GM12878 (cell line): ENCODE measurements at regions not wholly inside any gene's neighbourhood (a gene's known extent, or its start where the extent isn't known, plus 50 kb on each side); places are given as distances from the start of the nearest gene placed in this dataset.
"Not testable (repeated sequence)": the region's sequence is repeated elsewhere in the genome, so short reads cannot be mapped to it uniquely, and the experiment has no call there.

ENCODE experiments used
- ATAC-seq: fragments of 200-7000 bp; cut with Tn5 transposase; 3 replicates; pipeline ENCODE4 v1.9.1; 2020; ENCODE audit warnings: mild to moderate bottlenecking, moderate library complexity
- BruUV-seq: library from RNA; stranded (reverse); fragments of 400-500 nt; replicated peaks from 2 replicates; lab custom pipeline; 2021; lab: Mats Ljungman, UMichigan
- CTCF ChIA-PET: fragments of 300-600 bp; sonication (Branson Sonifier 250); formaldehyde crosslinking; extraction: SDS; loops from one replicate; lab custom pipeline; 2021; ENCODE audit warnings: inconsistent platforms; lab: Yijun Ruan, JAX
- POLR2A ChIA-PET: fragments of 350-600 bp; formaldehyde crosslinking; extraction: SDS; loops from one replicate; lab custom pipeline; 2021; ENCODE audit warnings: inconsistent platforms; lab: Charles Lee
- RAD21 ChIA-PET: fragments of 300-600 bp; sonication (Branson Sonifier 250); formaldehyde crosslinking; loops from one replicate; lab custom pipeline; 2023; ENCODE audit warnings: antibody characterized with exemption; ENCODE audit not compliant: unreplicated experiment; lab: Charles Lee
- SMC1A ChIA-PET: fragments of 300-600 bp; sonication (Branson Sonifier 250); formaldehyde crosslinking; loops from one replicate; lab custom pipeline; 2023; ENCODE audit not compliant: unreplicated experiment, uncharacterized antibody; lab: Charles Lee
- DNase-seq: peaks from one replicate; pipeline ENCODE4 v3.0.0-alpha.2; 2011; ENCODE audit warnings: low read depth, low spot score
- FAIRE-seq: peaks from 3 replicates; lab custom pipeline; 2011; peaks lifted over from hg19 to GRCh38; lab: Jason Lieb, UNC
- H2AFZ ChIP-seq: 2 replicates; pipeline ENCODE4 v1.6.0; 2011; ENCODE audit warnings: low read depth, low read length, control low read depth; ENCODE audit not compliant: control insufficient read depth
- H3K27ac ChIP-seq: 2 replicates; pipeline ENCODE4 v1.5.1; 2011; ENCODE audit warnings: control low read depth; ENCODE audit not compliant: control insufficient read depth, insufficient read depth
- H3K27me3 ChIP-seq, 2 experiments: replicated peaks in 1 of 2; 2 replicates each; pipeline versions ENCODE4 v1.6.0 to v1.6.1; 2011; ENCODE audit warnings: low read length in 1 of 2; ENCODE audit not compliant: control insufficient read depth in 2 of 2, insufficient read depth in 2 of 2
- H3K36me3 ChIP-seq, 2 experiments: 2 replicates each; pipeline ENCODE4 v1.5.1; 2011; ENCODE audit warnings: low read length in 1 of 2; ENCODE audit not compliant: control insufficient read depth in 2 of 2, insufficient read depth in 2 of 2
- H3K4me1 ChIP-seq: 2 replicates; pipeline ENCODE4 v1.6.1; 2011; ENCODE audit warnings: mild to moderate bottlenecking, low read length, moderate library complexity, mixed read lengths; ENCODE audit not compliant: control insufficient read depth, insufficient read depth
- H3K4me2 ChIP-seq: 2 replicates; pipeline ENCODE4 v1.6.0; 2011; ENCODE audit warnings: control low read depth; ENCODE audit not compliant: control insufficient read depth, insufficient read depth
- H3K4me3 ChIP-seq: fragments of 200-600 bp; sonication (generic); 2 replicates; pipeline ENCODE4 v1.5.1; 2016
- H3K79me2 ChIP-seq: 2 replicates; pipeline ENCODE4 v1.6.0; 2011; ENCODE audit warnings: low read length; ENCODE audit not compliant: control insufficient read depth, insufficient read depth
- H3K9ac ChIP-seq: 2 replicates; pipeline ENCODE4 v1.8.0; 2011; ENCODE audit warnings: low read length, control low read depth, mixed read lengths; ENCODE audit not compliant: control insufficient read depth, insufficient read depth
- H3K9me3 ChIP-seq: replicated peaks from 3 replicates; pipeline ENCODE4 v1.5.1; 2011; ENCODE audit warnings: mild to moderate bottlenecking, low read length; ENCODE audit not compliant: control insufficient read depth, insufficient read depth
- H4K20me1 ChIP-seq: 2 replicates; pipeline ENCODE4 v1.6.0; 2011; ENCODE audit not compliant: control insufficient read depth, insufficient read depth
- WGBS: methylation state at CpG from one replicate; pipeline ENCODE4 v1.1.6; 2016; ENCODE audit warnings: low lambda C conversion rate; ENCODE audit not compliant: insufficient replicate concordance, insufficient coverage; ENCODE audit errors: missing lambda C conversion rate; 5-methylcytosine and 5-hydroxymethylcytosine counted together
- in situ Hi-C: fragments of 300-500 bp; cut with MboI; formaldehyde crosslinking; loops from 9 replicates; pipeline ENCODE4 v1.14.3; 2018; ENCODE audit warnings: mixed read lengths
- intact Hi-C: fragments of 100-400 bp; cut with micrococcal nuclease; formaldehyde crosslinking; loops from one replicate; pipeline ENCODE4 v1.14.2; 2022; ENCODE audit not compliant: unreplicated experiment

GRCh38 chr7:159335181-159335926, 190.7 kb upstream of the VIPR2 start:
- H3K9ac ChIP-seq, H3K4me2 ChIP-seq, RAD21 ChIA-PET, intact Hi-C loops, DNase-seq, H2AFZ ChIP-seq, in situ Hi-C loops, BruUV-seq, FAIRE-seq, SMC1A ChIA-PET, H3K9me3 ChIP-seq, POLR2A ChIA-PET, CTCF ChIA-PET, H3K4me1 ChIP-seq, H4K20me1 ChIP-seq, ATAC-seq, H3K27ac ChIP-seq, H3K27me3 ChIP-seq, H3K79me2 ChIP-seq, H3K4me3 ChIP-seq, H3K36me3 ChIP-seq: not testable (repeated sequence)
- WGBS, result 99% methylated on average over 16 of the region's 39 CpGs

DNA sequence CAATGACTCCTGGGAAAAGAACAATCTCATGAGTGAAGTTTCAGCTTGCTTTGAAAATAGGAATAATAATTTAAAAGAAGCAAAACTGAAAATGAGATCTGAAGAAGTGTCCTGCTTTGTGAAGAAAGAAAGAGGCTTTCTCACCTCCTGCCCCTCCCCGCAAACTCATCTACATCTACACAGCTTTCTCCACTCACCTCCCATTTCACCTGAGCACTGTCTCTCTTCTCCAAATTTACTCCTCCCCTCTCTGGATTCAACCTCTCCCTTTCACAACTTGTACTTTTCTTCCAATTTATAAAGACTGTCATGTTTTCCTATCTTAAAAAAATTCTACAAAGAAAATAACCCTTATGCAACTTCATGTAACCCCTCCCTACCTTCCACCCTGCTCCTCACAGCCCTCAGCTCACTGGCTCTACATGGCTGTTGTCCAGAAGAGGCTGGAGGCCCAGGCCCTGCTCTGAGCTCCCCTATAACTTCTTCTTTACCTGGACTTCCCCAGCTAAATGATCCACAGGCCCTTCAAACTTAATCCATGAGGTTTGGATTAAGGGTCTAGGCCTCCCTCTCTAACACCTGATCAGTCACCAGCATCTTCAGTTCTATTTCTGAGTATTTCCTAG, 188.3 kb upstream of the VIPR2 start:
- H3K27ac ChIP-seq, DNase-seq, RAD21 ChIA-PET, POLR2A ChIA-PET, H3K4me2 ChIP-seq, BruUV-seq, H3K27me3 ChIP-seq, SMC1A ChIA-PET, H3K36me3 ChIP-seq, H2AFZ ChIP-seq, H3K4me1 ChIP-seq, CTCF ChIA-PET, H3K9ac ChIP-seq, intact Hi-C loops, H3K79me2 ChIP-seq, H3K9me3 ChIP-seq, ATAC-seq, H4K20me1 ChIP-seq, in situ Hi-C loops, H3K4me3 ChIP-seq: not testable (repeated sequence)
- 40% methylated on average over 1 of the region's 1 CpG for WGBS
- FAIRE-seq, result peak; percentile 13
